Tibial artery (tissue), 4 donors: ENCODE measurements at regions not wholly inside any gene's neighbourhood (a gene's known extent, or its start where the extent isn't known, plus 50 kb on each side); places are given as distances from the start of the nearest gene placed in this dataset.

Experiments
- DNase-seq, 2 donors: peaks; one replicate each; pipeline ENCODE4 v3.0.0-alpha.2; 2019
- H3K27ac ChIP-seq, 2 donors: fragments of 200-600 bp; sonication (generic) in 1 of 2; 1 replicate in 1 of 2; 2 replicates in 1 of 2; pipeline ENCODE4 v1.5.1; 2018 to 2019; ENCODE audit warnings: mild to moderate bottlenecking in 1 of 2
- H3K27me3 ChIP-seq, 2 donors: fragments of 200-600 bp; sonication (generic) in 1 of 2; one replicate each; pipeline versions ENCODE4 v1.5.1 to v1.6.0; 2016 to 2019
- H3K36me3 ChIP-seq, 3 donors: fragments of 200-600 bp; sonication (generic) in 2 of 3; one replicate each; pipeline ENCODE4 v1.5.1; 2016 to 2019; ENCODE audit warnings: mild to moderate bottlenecking in 2 of 3
- H3K4me1 ChIP-seq, 4 donors: fragments of 200-600 bp; sonication (generic) in 2 of 4; 1 replicate in 3 of 4; 2 replicates in 1 of 4; pipeline ENCODE4 v1.5.1; 2016 to 2019
- H3K4me3 ChIP-seq, 2 donors: fragments of 200-600 bp; sonication (generic) in 1 of 2; 1 replicate in 1 of 2; 2 replicates in 1 of 2; pipeline ENCODE4 v1.5.1; 2018 to 2019; ENCODE audit warnings: mild to moderate bottlenecking in 2 of 2
- H3K9me3 ChIP-seq, 3 donors: fragments of 200-600 bp; sonication (generic) in 1 of 3; one replicate each; pipeline ENCODE4 v1.5.1; 2016 to 2019
- CTCF ChIP-seq, 2 experiments: fragments of 200-600 bp in 1 of 2; fragments of 450-650 bp in 1 of 2; IDR thresholded peaks; one replicate each; pipeline ENCODE4 v1.5.1; 2017 to 2019; ENCODE audit warnings: antibody characterized with exemption in 2 of 2, mild to moderate bottlenecking in 1 of 2, moderate library complexity in 1 of 2
- intact Hi-C: fragments of 100-400 bp; cut with DNase I; formaldehyde crosslinking; loops from one replicate; pipeline ENCODE4 v1.15.0; 2023; ENCODE audit warnings: low total_unique reads

GRCh38 chr2:128787616-128788015, 468.9 kb upstream of the HS6ST1 start:
- no peak for TF ChIP-seq CTCF (IDR thresholded peaks at IDR 0.05)
- intact Hi-C loops: no loop called here
- peak in 1 of 2 donors; percentile 3 for DNase-seq

GRCh38 chr2:128788636-128789220, 470.1 kb upstream of the HS6ST1 start:
- TF ChIP-seq CTCF (IDR thresholded peaks at IDR 0.05): no peak
- Histone ChIP-seq H3K9me3 (no peaks in the 10 kb centered on the region), H3K27ac (no peak overlapping the region), H3K36me3 (no peaks in the 10 kb centered on the region), H3K27me3 (peaks cover 0 to 11% of the 10 kb centered on the region in 2 donors), H3K4me3 (no peak overlapping the region), H3K4me1 (no peaks in the 10 kb centered on the region)
- peak in 1 of 2 donors; percentile 4 for DNase-seq
- intact Hi-C loops: no loop called here

More at GRCh38 chr2:128787616-128788015, 468.9 kb upstream of the HS6ST1 start:
- Histone ChIP-seq H3K27ac (no peak overlapping the region), H3K4me1 (no peaks in the 10 kb centered on the region), H3K9me3 (no peaks in the 10 kb centered on the region), H3K27me3 (peaks cover 0 to 11% of the 10 kb centered on the region in 2 donors), H3K4me3 (no peak overlapping the region), H3K36me3 (no peaks in the 10 kb centered on the region)

- Histone ChIP-seq H3K4me1 (no peaks in the 10 kb centered on the region), H3K27ac (no peak overlapping the region), H3K36me3 (no peaks in the 10 kb centered on the region), H3K27me3 (peaks cover 0 to 8% of the 10 kb centered on the region in 2 donors), H3K4me3 (no peak overlapping the region), H3K9me3 (no peaks in the 10 kb centered on the region)
- DNase-seq: peak in 1 of 2 donors; percentile 0
- no peak for TF ChIP-seq CTCF (IDR thresholded peaks at IDR 0.05)
- intact Hi-C loops: no loop called here
Measured at GRCh38 chr2:128789221-128789620, 470.6 kb upstream of the HS6ST1 start.

- H3K4me1 ChIP-seq: no peaks in the 10 kb centered on the region
- TF ChIP-seq CTCF (IDR thresholded peaks at IDR 0.05): no peak
- H3K27ac ChIP-seq: no peak overlapping the region
- peaks cover 0 to 8% of the 10 kb centered on the region in 2 donors for H3K27me3 ChIP-seq
- DNase-seq: peak in 1 of 2 donors; percentile 12
- intact Hi-C loops: no loop called here
- no peak overlapping the region for H3K4me3 ChIP-seq
- no peaks in the 10 kb centered on the region for H3K9me3 ChIP-seq
- no peaks in the 10 kb centered on the region for H3K36me3 ChIP-seq
Measured at GRCh38 chr2:128789776-128790455, 471.2 kb upstream of the HS6ST1 start.

GRCh38 chr2:128790541-128791001, 471.9 kb upstream of the HS6ST1 start:
- Histone ChIP-seq H3K27ac (no peak overlapping the region), H3K4me1 (no peaks in the 10 kb centered on the region), H3K27me3 (peaks cover 0 to 8% of the 10 kb centered on the region in 2 donors), H3K4me3 (no peak overlapping the region), H3K9me3 (no peaks in the 10 kb centered on the region), H3K36me3 (no peaks in the 10 kb centered on the region)
- DNase-seq: no peak
- intact Hi-C loops: no loop called here
- no peak for TF ChIP-seq CTCF (IDR thresholded peaks at IDR 0.05)
